NCI-H226 (cell line): ENCODE measurements at regions not wholly inside any gene's neighbourhood (a gene's known extent, or its start where the extent isn't known, plus 50 kb on each side); places are given as distances from the start of the nearest gene placed in this dataset.

ENCODE experiments used
- DNase-seq: peaks from one replicate; pipeline ENCODE4 v3.0.0-alpha.2; 2015

DNA sequence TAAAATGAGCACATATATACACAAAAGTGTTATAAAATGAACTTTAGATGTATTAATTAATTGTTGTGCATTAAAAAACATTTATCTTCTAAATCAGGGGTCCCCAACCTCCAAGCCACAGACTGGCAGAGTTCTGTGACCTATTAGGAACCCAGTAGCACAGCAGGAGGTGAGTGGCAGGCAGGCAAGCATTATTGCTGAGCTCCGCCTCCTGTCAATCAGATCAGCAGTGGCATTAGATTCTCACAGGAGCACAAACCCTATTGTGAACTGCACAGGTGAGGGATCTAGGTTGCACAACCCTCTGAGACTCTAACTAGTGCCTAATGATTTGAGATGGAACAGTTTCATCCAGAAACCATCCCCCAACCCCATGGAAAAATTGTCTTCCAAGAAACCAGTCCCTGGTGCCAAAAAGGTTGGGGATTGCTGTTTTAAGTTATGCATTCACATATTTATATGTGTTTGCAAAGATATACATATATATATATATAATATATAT, 583.7 kb downstream of the KCNJ2 start:
- DNase-seq, result no peak

DNA sequence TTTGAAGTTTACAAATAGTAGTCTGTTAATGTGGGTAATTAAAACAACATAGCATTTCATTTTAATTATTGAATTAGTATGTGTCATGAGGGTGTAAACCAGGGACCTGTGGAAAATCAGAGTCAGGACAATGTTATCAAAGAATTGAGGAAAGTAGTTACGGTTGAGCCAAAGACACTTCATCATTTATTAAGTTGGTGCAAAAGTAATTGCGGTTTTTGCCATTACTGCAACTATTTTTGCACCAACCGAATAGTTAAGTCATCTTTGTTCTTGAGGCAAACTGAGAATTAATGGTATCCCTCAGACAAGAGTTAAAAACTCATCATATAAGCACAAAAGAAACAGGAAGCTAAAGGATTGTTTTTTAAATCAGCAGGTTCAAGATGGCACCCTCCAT, 593.7 kb downstream of the KCNJ2 start:
- DNase-seq, result no peak

DNA sequence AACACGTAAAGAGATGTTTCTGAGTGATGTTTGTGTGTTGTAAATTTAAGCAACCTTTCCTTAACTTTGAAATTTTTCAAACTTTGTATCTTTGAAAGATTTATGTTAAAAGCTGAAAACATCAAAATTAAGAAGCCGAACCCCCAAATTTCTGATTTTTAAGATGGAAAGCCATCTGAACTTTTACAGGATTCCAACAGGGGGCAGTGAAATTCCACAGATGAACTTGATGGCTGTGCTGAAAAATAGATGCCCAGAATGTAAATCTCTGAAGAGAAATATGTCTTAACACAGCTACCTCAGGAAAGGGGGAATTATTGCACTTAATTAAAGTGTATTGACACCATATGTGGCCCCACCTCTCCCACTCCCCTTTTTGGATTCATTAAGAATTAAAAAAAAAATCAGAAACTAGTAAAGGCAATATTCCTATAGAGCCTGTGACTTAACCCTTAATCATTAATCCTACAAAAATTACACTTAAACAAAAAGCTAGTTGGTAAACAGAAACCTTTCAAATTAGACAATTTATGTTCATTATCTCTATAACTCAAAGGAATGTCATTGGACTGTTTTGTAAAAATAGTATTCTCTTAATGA, 597.9 kb downstream of the KCNJ2 start:
- no peak for DNase-seq

DNA sequence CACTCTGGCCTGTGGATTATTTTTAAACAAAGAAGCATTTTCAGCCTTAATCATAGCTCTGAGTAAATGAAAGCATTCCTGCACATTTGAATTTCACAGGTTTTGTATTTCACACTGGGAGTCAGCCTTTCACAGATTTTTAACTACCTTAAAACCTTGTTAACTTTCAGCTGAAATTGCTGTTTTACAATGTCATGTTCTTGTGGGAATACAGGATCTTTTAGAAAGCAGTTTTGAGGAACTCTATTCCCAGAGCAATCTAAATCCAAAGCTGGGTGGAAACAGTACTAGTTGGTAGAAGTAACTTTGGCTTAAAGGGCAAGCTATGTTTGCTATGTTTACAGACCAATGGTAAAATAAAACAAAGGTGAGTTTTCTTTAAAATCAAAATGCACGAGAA, 600.6 kb downstream of the KCNJ2 start:
- DNase-seq, result no peak

DNA sequence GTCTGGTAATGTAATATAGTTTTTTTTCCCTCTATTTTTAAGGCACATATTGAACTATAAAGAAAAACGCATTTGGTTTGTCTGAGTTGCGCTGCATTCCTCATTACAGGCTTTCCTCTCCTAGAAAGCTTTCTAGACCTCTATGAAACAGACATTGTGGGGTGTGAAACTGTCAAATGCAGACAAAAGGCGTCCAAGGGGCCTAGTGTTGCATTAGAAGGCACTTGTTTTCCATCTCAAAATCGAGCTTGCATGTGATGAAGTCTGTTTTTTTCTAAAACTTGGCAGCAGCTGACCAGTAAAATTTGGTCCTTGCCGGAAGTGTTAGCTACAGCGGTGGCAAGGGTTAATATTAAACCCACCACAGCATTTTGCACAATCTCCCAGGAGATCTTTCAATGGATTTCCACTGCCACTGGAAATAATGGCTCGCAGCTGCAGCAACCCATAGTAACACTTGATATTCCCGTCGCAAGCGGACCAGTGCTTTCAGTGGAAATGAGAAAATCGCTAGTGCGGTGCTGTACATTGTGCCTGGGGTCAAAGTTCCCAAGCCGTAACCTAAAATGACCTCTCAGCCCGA, 602.6 kb downstream of the KCNJ2 start:
- DNase-seq, result no peak

DNA sequence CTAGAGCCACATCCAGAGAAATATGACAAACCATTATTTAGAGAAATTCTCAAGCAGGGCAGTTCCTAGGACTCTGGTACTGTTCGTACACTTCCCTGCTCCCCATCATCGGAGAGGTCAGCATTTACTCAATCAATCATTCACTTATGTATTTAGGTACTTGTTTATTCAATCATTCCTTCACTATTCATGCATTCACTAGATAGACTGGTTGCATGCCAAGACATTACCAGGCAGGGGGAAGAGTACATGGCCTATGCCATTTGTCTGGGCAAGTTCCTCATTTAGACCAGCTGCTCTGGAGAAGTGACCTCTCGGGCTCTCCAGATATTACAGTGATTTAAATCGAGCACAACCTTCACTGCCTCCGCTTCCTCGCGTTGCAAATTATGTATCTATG, 603.4 kb downstream of the KCNJ2 start:
- no peak for DNase-seq

DNA sequence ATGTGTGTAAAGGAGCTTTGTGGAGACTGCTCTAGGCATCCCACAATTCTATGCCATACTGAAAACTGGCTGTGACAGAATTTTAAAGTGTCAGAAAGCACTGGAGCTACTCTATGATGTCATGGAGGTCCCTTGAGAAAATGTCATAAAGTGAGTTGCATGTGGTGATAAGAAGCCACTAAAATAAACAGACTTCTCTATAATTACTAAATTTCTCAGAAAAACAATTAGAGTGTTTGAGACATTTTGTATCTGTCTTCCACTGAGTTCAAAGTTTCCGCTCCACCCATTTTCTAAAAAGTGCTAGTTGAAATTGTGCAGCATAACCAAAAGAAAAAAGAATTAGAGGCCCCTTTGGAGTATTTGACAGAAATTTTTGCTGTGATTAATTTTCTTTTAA, 603.9 kb downstream of the KCNJ2 start:
- DNase-seq, result no peak

DNA sequence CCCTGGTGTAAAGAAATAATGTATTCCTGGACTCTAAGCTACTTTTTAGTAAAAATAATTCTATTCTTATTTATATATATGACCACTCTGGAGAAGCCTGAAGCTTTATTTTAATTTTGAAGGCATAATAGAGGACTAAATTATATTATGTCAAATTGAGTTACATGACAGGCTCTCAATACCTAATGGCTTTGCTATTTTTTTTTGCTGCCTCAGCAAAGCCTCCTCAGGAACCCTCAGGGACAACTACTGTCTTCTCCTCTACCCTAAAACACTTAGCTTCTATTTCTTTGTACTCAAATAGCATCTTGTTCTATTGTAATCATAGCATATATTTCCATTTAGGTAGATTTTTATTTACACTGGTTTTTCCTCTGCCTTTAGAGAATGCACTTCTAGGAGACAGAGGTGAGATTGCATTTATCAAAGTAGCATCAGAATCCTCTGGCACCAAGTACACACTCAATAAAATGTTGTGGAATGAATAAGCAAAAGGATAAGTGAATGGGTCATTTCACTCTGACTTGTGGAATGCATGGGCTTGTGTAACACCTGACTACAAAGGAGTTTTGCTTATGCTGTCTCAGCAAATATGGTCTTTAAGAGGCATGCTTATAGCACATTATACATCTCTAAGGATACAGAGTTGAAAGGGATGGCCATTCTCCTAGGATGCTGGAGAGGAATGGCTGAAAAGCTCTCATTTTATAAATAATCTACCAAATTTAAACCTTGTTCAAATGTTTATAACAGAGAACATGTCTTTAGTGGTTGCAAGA, 605.2 kb downstream of the KCNJ2 start:
- DNase-seq, result no peak

DNA sequence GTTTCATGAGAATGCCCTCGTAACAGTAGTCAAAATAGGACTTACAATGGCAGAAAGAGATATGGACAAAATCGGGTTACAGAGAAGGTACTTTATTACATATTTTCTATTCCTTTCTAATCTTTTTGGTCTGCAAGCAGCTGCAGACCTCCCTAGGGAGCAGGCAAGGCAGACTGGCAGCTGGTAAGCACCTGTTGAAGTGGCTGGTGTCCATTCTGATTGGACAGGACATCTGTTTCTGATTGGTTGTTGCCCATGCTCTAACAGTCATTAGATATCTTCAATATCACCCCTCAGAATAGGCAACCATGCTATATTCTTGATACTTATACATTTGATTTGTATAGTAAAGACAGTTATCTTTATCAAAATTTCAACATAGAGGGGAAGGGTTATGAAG, 606.3 kb downstream of the KCNJ2 start:
- DNase-seq, result no peak

DNA sequence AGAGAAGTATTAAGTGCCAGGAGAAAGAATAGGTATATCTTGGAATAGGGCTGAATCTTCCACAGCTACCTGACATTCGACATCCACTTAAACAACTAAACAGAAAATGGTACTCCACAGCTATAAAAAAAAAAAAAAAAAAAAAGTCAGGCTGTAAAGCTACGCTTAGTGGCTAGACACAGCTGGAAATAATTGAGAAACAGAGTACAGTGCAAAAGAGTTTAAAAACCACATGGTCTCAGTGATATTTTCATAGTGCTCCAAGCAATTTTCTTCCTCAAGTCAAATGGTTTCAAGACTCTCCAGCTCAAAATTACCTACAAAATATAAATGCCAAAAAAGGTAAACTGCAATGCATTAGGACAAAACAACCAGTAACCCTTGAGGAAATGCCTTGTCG, 607.1 kb downstream of the KCNJ2 start:
- no peak for DNase-seq

DNA sequence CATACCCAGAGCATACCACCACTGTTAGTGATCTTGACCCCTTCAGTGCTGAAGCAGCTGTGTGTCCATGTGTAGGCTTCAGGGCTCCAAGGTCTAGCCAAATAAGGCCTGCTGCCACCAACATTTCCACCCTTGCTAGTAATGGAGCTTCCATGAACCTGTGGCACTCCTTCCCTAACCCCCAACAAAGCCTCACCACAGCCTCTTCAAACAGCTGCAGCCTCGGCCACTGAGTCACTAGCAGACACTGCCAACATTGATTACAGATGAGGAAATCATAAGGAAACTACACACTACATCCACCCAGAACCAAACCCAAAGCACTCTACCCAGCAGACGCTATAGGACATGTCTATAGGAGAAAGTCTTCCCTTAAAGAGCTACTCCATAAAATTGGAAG, 610.7 kb downstream of the KCNJ2 start:
- DNase-seq, result no peak

DNA sequence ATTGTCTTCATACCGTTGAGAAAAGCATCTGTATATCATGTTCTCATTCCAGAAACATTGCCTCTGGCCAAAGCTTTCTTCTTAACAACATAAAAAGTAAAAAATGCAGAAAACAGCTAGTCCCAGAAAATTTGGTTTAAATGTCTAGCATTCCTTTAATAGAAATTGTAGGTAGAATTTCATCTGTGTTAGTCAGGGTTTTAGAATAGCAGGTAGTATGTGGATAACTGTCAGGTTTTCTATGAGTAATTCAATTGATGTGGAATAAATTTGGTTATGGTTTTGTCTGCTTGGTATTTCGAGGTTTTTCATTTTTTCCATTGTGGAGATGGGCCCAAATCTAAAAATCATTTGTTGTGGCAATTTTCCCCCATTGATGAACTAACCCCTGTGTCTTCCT, 616.7 kb downstream of the KCNJ2 start:
- DNase-seq, result no peak

DNA sequence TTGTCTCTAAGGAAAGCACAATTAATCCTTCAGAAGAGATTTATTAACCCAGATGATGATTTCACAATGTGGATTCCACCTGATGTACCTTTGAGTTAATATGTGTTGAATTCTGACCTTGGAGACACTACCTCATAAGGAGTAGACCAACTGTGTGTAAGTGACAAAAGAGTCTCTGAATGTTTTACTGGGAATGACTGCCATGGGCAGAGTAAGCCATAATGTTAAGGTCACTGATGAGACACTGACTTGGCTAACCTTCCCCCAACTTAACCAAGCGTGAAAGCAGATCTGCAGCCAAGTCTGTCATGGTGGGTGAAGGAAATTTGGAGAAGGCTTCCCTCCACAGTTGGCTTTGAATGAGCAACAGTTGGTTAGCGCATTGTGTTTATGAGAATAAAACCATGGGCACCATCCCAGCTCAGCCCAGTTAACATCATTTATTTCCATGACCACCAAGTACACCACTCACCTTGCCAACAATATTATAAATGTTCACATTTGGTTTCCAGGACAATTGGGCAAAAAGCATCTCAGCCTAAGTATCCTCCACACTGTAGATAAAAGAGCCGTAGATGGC, 618.5 kb downstream of the KCNJ2 start:
- no peak for DNase-seq

DNA sequence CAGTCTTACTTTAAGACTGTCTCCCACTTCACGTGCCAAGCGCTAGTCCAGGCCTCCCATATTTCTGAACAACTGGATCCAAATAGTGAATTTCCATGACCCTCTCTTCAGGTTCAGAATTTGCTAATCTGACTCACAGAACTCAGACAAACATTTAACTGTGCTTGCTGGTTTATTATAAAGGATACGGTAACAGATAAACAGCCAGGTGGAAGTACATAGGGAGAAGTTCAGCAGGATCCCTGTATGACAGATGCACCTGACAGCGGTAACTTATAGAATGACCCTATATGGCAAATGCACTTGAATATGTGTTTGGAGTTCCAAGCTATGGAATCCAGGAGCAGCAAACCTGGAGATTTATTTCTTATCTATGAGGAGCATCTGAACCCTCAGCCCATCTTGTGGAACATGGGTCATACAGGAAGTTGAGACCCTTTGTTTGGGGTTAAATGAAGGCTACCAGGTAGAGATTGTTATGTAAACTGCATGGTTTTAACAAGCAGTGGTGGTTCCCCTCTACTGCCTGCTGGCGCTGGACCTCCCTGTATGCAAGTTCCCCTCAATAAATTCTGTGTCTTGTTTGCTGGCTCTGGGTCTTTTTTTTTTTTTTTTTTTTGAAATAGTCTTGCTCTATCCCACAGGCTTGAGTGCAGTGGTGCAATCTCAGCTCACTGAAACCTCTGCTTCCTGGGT, 622.6 kb downstream of the KCNJ2 start:
- no peak for DNase-seq

DNA sequence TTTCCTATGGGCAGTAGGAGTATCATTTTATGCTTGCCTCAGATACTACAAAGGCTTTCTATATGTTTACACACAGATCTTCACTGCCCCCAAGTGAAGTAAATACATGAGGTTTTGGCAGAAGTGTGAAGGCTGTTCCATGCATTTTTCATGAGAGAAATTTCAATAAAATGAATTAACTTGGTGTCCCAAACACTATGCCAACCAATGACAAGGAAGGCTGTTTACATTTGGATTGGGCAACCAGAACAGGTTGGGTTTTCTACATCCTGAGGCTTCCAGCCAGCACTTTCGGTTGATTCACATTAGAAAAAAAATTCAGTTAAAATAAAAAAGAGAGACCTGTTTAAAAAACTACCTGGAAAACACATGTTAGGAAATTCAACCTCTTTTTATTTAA, 625.4 kb downstream of the KCNJ2 start:
- DNase-seq, result no peak

DNA sequence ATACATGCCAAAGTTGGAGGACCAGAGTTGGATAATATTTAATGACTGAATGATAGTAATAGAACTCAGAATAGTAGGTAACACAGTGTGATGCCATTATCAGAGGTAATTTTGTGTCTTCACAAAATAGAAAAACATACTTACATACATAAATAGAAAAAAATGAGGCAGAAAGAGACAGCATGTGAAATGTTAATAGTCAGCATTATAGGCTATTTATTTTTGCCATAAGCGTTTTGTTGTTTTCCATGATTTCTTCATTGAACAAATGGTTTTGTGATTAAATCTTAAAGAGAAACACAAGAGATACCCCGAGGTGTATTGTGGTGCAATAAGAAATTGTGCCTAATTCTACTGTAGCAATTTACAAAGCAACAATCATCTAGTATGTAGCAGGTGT, 626.3 kb downstream of the KCNJ2 start:
- DNase-seq, result no peak

DNA sequence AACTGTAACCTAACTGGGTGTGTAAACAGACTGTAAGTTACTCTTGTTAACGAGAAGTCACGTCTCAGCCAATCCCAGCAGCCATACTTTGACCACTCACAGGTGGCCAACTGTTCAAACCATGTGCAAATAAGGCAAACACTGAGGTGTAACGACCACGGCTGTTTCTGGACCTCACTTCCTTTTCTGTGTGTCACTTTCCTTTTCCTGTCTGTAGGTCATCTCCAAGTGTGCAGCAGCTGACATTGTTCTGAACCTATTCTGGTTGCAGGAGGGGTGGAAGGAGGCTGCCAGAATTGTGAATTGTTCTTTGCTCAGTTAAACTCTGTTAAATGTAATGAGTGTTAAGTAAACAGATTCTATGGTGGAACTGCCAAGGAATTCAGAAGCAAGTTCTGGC, 627.4 kb downstream of the KCNJ2 start:
- no peak for DNase-seq

DNA sequence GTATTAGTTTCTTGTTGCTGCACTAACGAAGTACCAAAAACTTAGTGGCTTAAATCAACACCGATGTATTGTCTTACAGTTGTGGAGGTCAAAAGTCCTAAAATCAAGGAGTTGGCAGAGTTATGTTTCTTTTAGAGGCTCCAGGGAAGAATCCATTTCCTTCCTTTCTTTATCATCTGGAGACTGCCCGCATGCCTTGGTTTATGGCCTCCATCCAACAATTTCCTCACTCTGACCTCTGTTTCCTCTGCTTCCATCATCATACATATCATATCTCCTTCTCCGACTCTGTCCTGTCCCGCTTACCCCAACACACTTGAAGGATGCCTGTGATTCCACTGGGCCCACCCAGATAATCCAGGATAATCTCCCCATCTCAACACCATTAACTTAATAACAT, 627.8 kb downstream of the KCNJ2 start:
- no peak for DNase-seq

DNA sequence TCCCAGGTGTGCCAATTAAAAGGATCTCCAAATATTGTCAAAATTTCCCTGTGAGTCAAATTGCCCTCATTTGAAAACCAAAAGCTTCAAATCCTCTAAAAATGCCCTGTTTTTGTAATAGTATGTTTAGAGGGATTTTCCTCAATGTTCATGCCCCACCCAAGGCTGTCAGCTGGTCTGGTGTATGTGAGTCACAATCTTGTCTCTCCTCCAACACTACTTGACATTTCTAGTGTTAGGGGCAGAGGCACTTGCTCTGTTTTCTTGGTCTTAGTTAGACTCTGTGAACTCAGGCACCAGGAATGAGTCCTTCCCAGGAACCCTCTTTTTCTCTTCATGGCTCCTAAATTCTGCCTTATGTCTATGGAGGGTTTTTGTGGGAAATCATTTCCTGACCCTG, 634.8 kb downstream of the KCNJ2 start:
- DNase-seq, result no peak

DNA sequence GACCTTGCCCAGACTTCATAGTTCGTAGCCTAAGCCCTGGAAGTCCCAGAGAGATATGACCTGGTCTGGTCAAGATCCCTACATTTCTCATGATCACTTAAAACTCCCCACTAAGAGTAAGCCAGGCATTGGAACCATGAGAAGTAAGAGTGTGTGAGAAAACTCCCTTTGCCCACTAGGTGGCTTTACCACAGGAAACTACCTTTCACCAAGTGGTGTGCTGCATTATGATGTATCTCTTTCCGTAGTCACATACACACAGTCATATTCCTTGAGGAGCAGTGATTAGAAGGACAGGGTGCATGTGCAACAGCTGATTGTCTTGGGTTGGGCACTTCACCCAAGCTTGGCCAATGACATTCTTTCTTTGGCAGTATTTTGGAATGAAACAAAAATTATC, 639.3 kb downstream of the KCNJ2 start:
- DNase-seq, result no peak

DNA sequence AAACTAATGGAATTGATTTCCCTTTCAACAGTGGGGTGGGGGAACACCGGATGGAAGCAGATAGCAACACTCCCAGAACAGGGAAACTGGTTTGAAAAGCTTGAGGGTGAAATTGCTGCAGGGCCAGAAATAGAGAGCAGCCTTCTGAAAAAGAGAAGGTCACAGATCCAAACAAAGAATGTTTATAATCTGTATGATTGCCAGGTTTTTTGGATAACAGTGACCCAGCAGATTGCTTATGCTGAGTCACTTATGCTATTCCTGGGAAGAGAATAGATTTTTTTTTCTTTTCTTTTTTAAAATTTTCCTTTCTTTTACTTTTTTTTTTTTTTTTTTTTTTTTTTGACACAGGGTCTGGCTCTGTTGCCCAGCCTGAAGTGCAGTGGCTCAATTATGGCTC, 641.3 kb downstream of the KCNJ2 start:
- no peak for DNase-seq

DNA sequence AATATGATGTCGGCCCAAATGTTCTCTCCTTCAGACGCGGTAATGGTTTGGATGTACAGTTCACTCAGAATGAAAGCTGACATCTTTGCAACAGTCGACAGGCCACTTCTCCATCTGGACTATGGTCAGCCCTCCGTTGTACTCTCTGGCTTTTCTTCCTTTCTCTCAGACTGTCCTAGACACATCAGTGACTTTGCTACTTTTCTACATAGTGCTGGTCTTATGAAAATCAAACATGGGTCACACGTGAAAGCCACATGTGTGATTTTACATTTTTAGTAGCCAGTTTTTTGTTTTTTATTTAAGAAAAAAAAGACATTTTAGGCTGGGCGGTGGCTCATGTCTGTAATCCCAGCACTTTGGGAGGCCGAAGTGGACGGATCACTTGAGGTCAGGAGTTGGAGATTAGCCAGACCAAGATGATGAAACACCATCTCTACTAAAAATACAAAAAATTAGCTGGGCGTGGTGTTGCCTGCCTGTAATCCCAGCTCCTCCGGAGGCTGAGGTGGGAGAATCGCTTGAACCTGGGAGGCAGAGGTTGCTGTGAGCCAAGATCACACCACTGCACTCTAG, 644.1 kb downstream of the KCNJ2 start:
- DNase-seq, result no peak

DNA sequence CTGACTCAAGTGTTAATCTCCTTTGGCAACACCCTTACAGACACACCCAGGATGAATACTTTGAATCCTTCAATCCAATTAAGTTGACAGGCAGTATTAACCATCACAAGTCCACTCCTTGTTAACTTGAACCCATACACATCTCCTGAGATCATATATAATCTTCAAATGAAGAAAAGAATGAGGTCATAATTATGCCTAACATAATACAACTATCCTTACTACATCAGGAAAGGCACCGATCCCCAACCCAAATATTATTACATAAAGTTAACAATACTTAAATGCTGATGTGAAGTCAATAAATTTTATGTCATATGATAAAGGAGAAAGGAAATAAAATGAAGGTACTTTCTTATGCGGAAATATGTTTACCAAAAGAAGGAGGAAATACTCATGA, 649.9 kb downstream of the KCNJ2 start:
- DNase-seq, result no peak
